ENCODE measurements at regions not wholly inside any gene's neighbourhood (a gene's known extent, or its start where the extent isn't known, plus 50 kb on each side); places are given as distances from the start of the nearest gene placed in this dataset.

DNA sequence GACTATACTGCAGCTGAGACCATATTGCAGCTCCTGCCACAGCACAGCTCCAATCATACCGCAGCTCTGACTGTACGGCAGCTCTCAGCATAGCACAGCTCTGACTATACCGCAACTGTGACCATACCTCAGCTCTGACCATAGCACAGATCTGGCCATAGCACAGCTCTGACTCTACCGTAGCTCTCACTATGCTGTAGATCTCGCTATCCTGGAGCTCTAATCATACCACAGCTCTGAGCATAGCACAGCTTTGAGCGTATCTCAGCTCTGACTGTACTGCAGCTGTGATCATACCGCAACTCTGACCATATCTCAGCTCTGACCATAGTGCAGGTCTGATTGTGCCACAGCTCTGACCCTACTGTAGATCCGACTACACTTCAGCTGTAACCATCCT lies 139.2 kb downstream of the ASMT start:
- TF ChIP-seq EP300 (IDR thresholded peaks at IDR 0.05; ENCODE audit: borderline replicate concordance in 1 of 2, low read depth in 2 of 2, low read length in 2 of 2) (no peak), GTF2F1 (IDR thresholded peaks at IDR 0.05; ENCODE audit: borderline replicate concordance, low read depth, low read length) (no peak), CEBPB (IDR thresholded peaks at IDR 0.05; ENCODE audit: low read depth, low read length) (no peak), EZH2 (IDR thresholded peaks at IDR 0.05; ENCODE audit: low read depth, low read length, severe bottlenecking) (no peak), HDAC6 (IDR thresholded peaks at IDR 0.05; ENCODE audit: low read depth, low read length) (no peak), ZNF274 (IDR thresholded peaks at IDR 0.05; ENCODE audit: borderline replicate concordance, extremely low read depth, low read length) (no peak), SP2 (IDR thresholded peaks at IDR 0.05; ENCODE audit: low read length) (no peak), ASH2L (IDR thresholded peaks at IDR 0.05; ENCODE audit: low read length) (no peak), CHD2 (IDR thresholded peaks at IDR 0.05; ENCODE audit: low read length) (no peak), KDM5A (IDR thresholded peaks at IDR 0.05; ENCODE audit: low read length) (no peak), TAF1 (IDR thresholded peaks at IDR 0.05; ENCODE audit: low read depth, low read length) (no peak)
- TF ChIP-seq, protein P1, sequence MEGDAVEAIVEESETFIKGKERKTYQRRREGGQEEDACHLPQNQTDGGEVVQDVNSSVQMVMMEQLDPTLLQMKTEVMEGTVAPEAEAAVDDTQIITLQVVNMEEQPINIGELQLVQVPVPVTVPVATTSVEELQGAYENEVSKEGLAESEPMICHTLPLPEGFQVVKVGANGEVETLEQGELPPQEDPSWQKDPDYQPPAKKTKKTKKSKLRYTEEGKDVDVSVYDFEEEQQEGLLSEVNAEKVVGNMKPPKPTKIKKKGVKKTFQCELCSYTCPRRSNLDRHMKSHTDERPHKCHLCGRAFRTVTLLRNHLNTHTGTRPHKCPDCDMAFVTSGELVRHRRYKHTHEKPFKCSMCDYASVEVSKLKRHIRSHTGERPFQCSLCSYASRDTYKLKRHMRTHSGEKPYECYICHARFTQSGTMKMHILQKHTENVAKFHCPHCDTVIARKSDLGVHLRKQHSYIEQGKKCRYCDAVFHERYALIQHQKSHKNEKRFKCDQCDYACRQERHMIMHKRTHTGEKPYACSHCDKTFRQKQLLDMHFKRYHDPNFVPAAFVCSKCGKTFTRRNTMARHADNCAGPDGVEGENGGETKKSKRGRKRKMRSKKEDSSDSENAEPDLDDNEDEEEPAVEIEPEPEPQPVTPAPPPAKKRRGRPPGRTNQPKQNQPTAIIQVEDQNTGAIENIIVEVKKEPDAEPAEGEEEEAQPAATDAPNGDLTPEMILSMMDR (IDR thresholded peaks at IDR 0.05; ENCODE audit: control extremely low read depth in 1 of 3, insufficient read depth in 1 of 3, low read depth in 1 of 3, low read length in 3 of 3) = no peak

All from H1 (cell line).